ENCODE measurements at regions not wholly inside any gene's neighbourhood (a gene's known extent, or its start where the extent isn't known, plus 50 kb on each side); places are given as distances from the start of the nearest gene placed in this dataset.
"Not testable (repeated sequence)": the region's sequence is repeated elsewhere in the genome, so short reads cannot be mapped to it uniquely, and the experiment has no call there.

- not testable (repeated sequence) for TF ChIP-seq POLR2A (IDR thresholded peaks at IDR 0.05)
- TF ChIP-seq, protein P1, sequence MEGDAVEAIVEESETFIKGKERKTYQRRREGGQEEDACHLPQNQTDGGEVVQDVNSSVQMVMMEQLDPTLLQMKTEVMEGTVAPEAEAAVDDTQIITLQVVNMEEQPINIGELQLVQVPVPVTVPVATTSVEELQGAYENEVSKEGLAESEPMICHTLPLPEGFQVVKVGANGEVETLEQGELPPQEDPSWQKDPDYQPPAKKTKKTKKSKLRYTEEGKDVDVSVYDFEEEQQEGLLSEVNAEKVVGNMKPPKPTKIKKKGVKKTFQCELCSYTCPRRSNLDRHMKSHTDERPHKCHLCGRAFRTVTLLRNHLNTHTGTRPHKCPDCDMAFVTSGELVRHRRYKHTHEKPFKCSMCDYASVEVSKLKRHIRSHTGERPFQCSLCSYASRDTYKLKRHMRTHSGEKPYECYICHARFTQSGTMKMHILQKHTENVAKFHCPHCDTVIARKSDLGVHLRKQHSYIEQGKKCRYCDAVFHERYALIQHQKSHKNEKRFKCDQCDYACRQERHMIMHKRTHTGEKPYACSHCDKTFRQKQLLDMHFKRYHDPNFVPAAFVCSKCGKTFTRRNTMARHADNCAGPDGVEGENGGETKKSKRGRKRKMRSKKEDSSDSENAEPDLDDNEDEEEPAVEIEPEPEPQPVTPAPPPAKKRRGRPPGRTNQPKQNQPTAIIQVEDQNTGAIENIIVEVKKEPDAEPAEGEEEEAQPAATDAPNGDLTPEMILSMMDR (IDR thresholded peaks at IDR 0.05) = not testable (repeated sequence)
These were observed 59.7 kb downstream of the CYTL1 start for GRCh38 chr4:4959344-4960074.

All from thyroid gland (tissue), 4 donors.